IMR-90 (cell line): ENCODE measurements at regions not wholly inside any gene's neighbourhood (a gene's known extent, or its start where the extent isn't known, plus 50 kb on each side); places are given as distances from the start of the nearest gene placed in this dataset.

Source experiments
- BHLHE40 ChIP-seq: fragments of 150-350 bp; IDR thresholded peaks from 2 replicates; pipeline ENCODE4 v1.6.1; 2016; ENCODE audit warnings: mild to moderate bottlenecking, low read depth, low read length
- CEBPB ChIP-seq: IDR thresholded peaks from 2 replicates; pipeline ENCODE4 v1.6.1; 2012; ENCODE audit warnings: low read depth, low read length, improper control_type of control experiment
- CHD1 ChIP-seq: IDR thresholded peaks from 2 replicates; pipeline ENCODE4 v1.6.1; 2012; ENCODE audit warnings: low read depth, low read length, improper control_type of control experiment
- CTCF ChIP-seq: conservative IDR thresholded peaks from 2 replicates; pipeline ENCODE4 v1.5.1; 2012; ENCODE audit warnings: mild to moderate bottlenecking, low read depth, low read length, improper control_type of control experiment
- POLR2A ChIP-seq: IDR thresholded peaks from 2 replicates; pipeline ENCODE4 v1.6.1; 2012; ENCODE audit warnings: mild to moderate bottlenecking, low read depth, low read length
- RAD21 ChIP-seq: IDR thresholded peaks from 2 replicates; pipeline ENCODE4 v1.6.1; 2012; ENCODE audit warnings: low read length, improper control_type of control experiment
- RFX5 ChIP-seq: IDR thresholded peaks from 2 replicates; pipeline ENCODE4 v1.8.0; 2012; ENCODE audit warnings: low read depth, mild to moderate bottlenecking, low read length, moderate library complexity

GRCh38 chr10:4517746-4518145 is 308.3 kb upstream of the AKR1E2 start:
- no peak for TF ChIP-seq CTCF
- TF ChIP-seq CEBPB, result no peak
- no peak for TF ChIP-seq RAD21
- no peak for TF ChIP-seq POLR2A
- no peak for TF ChIP-seq BHLHE40
- TF ChIP-seq CHD1, result no peak
- no peak for TF ChIP-seq RFX5
